NOMO-1 (cell line): ENCODE measurements at regions not wholly inside any gene's neighbourhood (a gene's known extent, or its start where the extent isn't known, plus 50 kb on each side); places are given as distances from the start of the nearest gene placed in this dataset.
"Not testable (repeated sequence)": the region's sequence is repeated elsewhere in the genome, so short reads cannot be mapped to it uniquely, and the experiment has no call there.

ENCODE experiments used
- DNase-seq, 2 experiments: peaks; one replicate each; lab custom pipeline; 2025; ENCODE audit not compliant: unreplicated experiment in 2 of 2; lab: John Stamatoyannopoulos, UW

- no peak for DNase-seq
Observed at GRCh38 chr11:103584021-103584420, 452.4 kb upstream of the DDI1 start.

- no peak for DNase-seq
Observed at GRCh38 chr11:103584720-103585119, 451.7 kb upstream of the DDI1 start.

GRCh38 chr11:103585401-103585800, 451.0 kb upstream of the DDI1 start:
- no peak for DNase-seq

DNA sequence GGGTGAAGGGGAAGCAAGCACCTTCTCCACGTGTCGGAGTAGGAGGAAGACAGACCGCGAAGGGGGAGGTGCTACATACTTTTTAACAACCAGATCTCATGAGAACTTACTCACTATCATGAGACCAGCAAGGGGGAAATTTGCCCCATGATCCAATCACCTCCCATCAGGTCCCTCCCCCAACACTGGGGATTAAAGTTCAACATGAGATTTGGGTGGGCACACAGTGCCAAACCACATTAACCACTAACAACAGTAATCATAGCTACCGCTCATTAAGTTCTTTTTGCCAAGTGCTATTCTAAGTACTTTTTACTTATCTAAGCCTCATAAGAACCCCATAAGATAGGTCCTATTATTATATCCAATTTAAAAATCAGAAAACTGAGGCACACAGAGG, 450.5 kb upstream of the DDI1 start:
- DNase-seq, result no peak

DNA sequence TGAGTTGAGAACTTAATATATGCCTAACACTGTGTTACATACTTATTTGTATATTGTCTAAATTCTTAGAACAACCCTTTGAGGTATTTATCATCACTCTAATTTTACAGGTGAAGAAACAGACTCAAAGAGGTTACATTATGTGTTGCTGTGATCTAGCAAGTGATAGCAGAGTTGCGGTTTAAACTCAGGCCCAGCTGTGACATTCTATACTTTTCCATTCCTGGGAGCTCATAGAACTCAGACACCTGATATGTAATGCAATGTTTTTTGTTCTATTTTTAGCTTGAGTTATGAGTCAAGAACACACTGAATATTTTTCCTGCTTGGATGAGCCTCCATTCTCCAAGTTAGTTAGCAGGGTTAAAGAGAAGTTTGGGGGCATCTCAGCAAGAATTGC, 449.7 kb upstream of the DDI1 start:
- no peak for DNase-seq

- no peak for DNase-seq
Observed at GRCh38 chr11:103587901-103588788, 448.3 kb upstream of the DDI1 start.

GRCh38 chr11:103591554-103591953, 444.9 kb upstream of the DDI1 start:
- DNase-seq, result no peak

- no peak for DNase-seq
Observed at GRCh38 chr11:103594283-103594682, 442.2 kb upstream of the DDI1 start.

GRCh38 chr11:103596315-103596714, 440.1 kb upstream of the DDI1 start:
- DNase-seq, result no peak

DNA sequence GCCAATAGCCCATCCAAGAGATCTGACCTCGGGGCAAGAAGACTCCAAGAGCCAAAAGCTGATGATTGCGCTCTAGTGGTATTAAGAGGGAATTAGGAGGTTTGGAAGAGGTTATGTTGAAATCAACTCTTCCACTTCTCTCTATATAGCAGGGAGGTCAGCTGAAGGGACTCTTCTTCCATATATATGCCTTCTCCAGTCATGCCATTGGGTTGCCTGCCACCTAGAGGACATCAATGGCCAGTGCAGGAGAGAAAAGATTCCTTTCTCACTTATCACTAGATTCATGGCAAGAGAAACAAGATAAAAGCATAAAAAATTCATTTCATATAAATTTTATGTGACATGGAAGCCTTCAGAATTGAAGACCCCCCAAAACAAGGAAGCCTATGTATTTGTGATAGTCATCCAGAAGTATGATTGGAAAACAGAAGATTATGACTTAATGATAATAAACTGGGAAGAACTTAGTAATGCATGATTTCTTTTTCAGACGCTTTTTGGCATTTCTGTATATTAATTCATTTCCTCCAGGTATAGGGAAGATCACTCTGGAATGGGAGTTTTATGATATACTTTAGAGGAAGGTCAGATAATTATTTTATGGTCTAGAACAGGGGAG, 435.1 kb upstream of the DDI1 start:
- peak; percentile 29 to 81 for DNase-seq

DNA sequence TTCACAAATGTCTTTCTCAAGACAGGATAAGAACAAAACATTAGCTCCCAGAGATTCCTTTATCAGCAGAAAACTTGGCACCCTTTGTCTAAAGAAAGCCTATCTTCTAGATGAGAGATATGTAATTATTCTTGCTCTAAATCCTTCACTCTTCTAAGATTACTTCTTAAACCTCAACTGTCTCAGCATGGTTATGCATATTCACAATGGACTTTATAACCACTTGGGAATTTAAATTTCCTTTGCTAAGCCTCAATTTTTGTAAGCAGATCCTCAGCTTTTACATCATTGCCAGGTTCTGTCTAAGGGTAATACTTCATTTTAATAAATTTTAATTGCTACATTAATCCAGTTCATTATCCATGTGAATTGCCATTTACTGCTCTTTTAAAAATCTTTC, 433.6 kb upstream of the DDI1 start:
- no peak for DNase-seq

- no peak for DNase-seq
Observed at GRCh38 chr11:103604310-103604709, 432.1 kb upstream of the DDI1 start.

- no peak for DNase-seq
Observed at GRCh38 chr11:103608566-103608965, 427.9 kb upstream of the DDI1 start.

DNA sequence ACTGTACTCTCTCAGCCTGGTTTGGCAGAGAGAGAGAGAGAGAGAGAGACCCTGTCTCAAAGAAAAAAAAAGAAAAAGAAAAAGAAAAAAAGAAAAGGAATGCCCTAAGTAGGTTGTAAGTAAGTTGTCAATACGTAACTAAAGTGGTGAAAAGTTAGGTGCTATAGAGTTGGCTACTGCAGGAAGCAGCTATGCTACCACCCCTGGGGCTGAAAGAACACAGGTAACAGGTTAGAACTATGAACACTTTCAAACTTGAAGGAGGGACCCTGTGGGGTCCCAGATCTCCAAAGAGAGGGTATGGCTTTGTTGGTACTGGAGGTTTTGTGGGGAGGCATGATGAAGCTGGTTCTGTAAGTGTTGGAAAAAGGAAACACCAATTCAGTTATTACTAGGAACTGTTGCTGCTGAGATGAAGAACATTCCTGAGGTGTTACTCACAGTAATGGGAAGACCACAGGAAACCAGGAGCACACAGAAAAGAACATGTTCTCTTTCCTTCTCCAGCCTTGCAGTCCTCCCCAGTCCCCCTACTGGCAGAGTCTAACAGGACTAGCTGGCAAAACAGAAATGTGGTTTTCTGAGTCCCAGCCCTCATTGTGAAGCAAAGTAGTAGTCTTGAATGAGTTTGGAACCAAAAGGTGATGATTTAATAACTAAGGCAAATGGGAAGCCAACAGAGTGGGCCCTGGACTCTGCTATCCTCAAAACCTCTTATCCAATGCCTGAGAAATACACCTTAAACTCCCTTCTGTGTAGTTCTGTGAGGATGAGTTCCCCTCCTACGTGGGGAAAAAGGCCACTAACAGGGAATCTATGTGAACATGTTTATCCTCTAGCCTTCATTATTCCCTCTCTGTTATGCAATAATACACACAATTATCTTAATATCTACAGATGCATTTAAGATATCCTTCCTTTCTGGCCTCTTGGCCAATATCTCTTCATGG, 427.0 kb upstream of the DDI1 start:
- DNase-seq, result no peak

GRCh38 chr11:103610435-103610834, 426.0 kb upstream of the DDI1 start:
- DNase-seq, result no peak

DNA sequence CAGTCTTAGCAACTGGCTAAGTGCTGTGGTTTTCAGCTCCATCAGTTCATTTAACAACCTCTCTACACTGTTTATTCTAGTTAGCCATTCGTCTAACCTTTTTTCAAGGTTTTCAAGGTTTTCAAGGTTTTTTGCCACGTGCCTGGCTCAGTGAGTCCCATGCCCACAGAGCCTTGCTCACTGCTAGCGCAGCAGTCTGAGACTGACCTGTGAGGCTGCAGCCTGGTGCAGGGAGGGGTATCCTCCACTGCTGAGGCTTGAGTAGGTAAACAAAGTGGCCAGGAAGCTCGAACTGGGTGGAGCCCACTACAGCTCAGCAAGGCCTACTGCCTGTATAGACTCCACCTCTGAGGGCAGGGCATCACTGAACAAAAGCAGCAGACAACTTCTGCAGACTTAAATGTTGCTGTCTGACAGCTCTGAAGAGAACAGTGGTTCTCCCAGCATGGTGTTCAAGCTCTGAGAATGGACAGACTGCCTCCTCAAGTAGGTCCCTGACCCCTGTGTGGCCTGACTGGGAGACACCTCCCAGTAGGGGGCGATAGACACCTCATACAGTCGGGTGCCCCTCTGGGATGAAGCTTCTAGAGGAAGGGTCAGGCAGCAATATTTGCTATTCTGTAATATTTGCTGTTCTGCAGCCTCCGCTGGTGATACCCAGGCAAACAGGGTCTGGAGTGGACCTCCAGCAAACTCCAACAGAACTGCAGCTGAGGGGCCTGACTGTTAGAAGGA, 424.7 kb upstream of the DDI1 start:
- not testable (repeated sequence) for DNase-seq

- not testable (repeated sequence) for DNase-seq
Observed at GRCh38 chr11:103612451-103612850, 424.0 kb upstream of the DDI1 start.

- DNase-seq, result not testable (repeated sequence)
Observed at GRCh38 chr11:103616586-103616985, 419.9 kb upstream of the DDI1 start.

DNA sequence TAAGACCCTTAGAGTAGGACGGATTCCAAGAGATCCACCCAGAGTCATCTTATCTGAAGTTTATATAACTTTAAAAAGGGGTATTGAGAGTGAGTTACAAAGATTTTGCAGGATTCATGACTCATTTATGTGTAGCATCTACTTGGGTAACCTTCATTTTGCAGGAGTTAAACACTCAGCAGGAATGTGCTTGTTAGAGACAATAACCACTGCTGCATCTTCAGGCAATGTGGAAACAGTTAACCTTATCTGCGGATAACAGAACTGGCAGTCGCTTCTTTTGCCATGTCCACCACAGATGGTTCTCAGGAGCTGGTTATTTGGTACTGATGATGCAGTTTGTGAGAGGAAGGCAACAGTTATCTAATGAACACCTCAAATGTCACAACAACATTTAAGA, 417.9 kb upstream of the DDI1 start:
- DNase-seq, result no peak

GRCh38 chr11:103619480-103619879, 417.0 kb upstream of the DDI1 start:
- no peak for DNase-seq
